ENCODE measurements at regions not wholly inside any gene's neighbourhood (a gene's known extent, or its start where the extent isn't known, plus 50 kb on each side); places are given as distances from the start of the nearest gene placed in this dataset.

DNA sequence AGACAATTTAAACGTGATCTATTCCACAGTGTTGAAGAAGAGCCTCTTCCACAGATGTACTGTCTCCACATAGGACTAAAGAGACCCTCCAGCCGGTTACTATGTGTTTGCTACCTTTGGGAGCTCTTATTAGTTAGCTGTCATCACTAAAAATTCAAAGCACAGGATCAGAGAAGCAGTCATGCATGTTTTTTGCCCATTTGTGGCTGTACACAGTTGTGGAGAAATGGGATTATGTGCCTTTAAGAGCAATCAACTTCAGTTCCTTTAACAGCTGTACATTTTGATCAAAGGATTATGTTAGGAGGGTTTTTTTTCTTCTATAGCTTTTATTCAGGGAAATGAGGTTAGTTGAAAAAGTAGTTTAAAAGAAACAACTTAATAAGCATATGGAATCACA, 149.0 kb upstream of the SPOCK3 start:
- TF ChIP-seq, protein P1, sequence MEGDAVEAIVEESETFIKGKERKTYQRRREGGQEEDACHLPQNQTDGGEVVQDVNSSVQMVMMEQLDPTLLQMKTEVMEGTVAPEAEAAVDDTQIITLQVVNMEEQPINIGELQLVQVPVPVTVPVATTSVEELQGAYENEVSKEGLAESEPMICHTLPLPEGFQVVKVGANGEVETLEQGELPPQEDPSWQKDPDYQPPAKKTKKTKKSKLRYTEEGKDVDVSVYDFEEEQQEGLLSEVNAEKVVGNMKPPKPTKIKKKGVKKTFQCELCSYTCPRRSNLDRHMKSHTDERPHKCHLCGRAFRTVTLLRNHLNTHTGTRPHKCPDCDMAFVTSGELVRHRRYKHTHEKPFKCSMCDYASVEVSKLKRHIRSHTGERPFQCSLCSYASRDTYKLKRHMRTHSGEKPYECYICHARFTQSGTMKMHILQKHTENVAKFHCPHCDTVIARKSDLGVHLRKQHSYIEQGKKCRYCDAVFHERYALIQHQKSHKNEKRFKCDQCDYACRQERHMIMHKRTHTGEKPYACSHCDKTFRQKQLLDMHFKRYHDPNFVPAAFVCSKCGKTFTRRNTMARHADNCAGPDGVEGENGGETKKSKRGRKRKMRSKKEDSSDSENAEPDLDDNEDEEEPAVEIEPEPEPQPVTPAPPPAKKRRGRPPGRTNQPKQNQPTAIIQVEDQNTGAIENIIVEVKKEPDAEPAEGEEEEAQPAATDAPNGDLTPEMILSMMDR (conservative IDR thresholded peaks at IDR 0.05 in 1 of 2, IDR thresholded peaks at IDR 0.05 in 1 of 2; ENCODE audit: extremely low read depth in 1 of 2, insufficient read depth in 1 of 2, low read depth in 1 of 2, low read length in 2 of 2), result no peak
- no peak for TF ChIP-seq EZH2 (IDR thresholded peaks at IDR 0.05; ENCODE audit: borderline replicate concordance, low read length)
